Cardiac fibroblast (primary cell): ENCODE measurements at regions not wholly inside any gene's neighbourhood (a gene's known extent, or its start where the extent isn't known, plus 50 kb on each side); places are given as distances from the start of the nearest gene placed in this dataset.
"Not testable (repeated sequence)": the region's sequence is repeated elsewhere in the genome, so short reads cannot be mapped to it uniquely, and the experiment has no call there.

ENCODE experiments used
- DNase-seq, 2 donors: peaks; one replicate each; pipeline versions ENCODE4 v3.0.0 to v3.0.0-alpha.2; 2010; ENCODE audit warnings: low read depth in 2 of 2
- H3K4me3 ChIP-seq, 2 donors: replicated peaks in 1 of 2; 1 replicate in 1 of 2; 2 replicates in 1 of 2; pipeline ENCODE4 v1.5.1; 2011; ENCODE audit warnings: low read depth in 2 of 2, low read length in 2 of 2, mild to moderate bottlenecking in 2 of 2, moderate library complexity in 1 of 2
- TF ChIP-seq, protein P1 (sequence below): IDR thresholded peaks from one replicate; pipeline ENCODE4 v1.5.1; 2011; ENCODE audit warnings: low read depth, mild to moderate bottlenecking, low read length, inconsistent platforms

DNA sequence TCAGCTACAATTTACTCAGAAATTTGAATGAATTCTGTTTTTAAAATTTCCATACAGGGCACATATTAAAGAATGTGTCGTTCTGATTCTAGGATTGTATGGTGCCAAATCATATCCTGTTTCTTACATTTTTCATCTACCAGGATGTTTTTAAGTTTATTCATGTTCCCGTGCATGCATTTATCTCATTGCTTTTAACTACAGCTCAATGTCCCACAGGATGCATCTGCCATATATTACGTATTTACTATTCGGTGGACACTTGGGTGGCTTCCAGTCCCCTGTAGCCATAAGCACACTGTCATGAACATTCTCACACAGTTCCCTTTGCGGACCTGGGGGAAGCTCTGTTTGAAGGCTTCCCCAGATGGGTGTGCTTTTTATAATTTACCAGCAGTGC is 122.3 kb downstream of the CCDC71L start:
- TF ChIP-seq, protein P1, sequence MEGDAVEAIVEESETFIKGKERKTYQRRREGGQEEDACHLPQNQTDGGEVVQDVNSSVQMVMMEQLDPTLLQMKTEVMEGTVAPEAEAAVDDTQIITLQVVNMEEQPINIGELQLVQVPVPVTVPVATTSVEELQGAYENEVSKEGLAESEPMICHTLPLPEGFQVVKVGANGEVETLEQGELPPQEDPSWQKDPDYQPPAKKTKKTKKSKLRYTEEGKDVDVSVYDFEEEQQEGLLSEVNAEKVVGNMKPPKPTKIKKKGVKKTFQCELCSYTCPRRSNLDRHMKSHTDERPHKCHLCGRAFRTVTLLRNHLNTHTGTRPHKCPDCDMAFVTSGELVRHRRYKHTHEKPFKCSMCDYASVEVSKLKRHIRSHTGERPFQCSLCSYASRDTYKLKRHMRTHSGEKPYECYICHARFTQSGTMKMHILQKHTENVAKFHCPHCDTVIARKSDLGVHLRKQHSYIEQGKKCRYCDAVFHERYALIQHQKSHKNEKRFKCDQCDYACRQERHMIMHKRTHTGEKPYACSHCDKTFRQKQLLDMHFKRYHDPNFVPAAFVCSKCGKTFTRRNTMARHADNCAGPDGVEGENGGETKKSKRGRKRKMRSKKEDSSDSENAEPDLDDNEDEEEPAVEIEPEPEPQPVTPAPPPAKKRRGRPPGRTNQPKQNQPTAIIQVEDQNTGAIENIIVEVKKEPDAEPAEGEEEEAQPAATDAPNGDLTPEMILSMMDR: no peak
- DNase-seq: peak; percentile 46 to 84
- no peak overlapping the region for H3K4me3 ChIP-seq

DNA sequence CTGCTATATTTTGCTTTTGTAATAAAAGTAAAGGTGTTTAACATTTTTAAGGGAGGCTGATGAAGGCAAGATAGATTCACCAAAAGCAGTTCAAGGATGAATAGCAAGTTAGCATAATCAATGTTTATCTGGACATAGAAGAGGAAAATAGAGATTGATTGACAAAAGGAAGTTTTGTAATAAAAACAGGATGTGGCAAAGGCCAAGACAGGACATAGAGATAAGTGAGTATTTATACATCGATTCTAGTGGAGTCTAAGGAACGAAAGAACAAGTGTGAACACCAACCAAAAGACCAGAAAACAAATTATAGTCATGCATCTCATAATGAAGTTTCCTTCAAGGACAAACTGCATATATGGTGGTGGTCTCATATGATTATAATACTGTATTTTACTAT is 123.8 kb downstream of the CCDC71L start:
- no peak for DNase-seq
- H3K4me3 ChIP-seq: no peak overlapping the region
- TF ChIP-seq, protein P1: no peak

GRCh38 chr7:106536079-106536478 is 124.9 kb downstream of the CCDC71L start:
- no peak overlapping the region for H3K4me3 ChIP-seq
- TF ChIP-seq, protein P1: no peak

GRCh38 chr7:106535234-106535932 is 125.6 kb downstream of the CCDC71L start:
- peak in 1 of 2 donors; percentile 17 for DNase-seq
- TF ChIP-seq, protein P1: no peak
- no peak overlapping the region for H3K4me3 ChIP-seq

More at GRCh38 chr7:106536079-106536478, 124.9 kb downstream of the CCDC71L start:
- no peak for DNase-seq

GRCh38 chr7:106534271-106534846 is 126.6 kb downstream of the CCDC71L start:
- no peak for DNase-seq
- TF ChIP-seq, protein P1: no peak
- H3K4me3 ChIP-seq: no peak overlapping the region

DNA sequence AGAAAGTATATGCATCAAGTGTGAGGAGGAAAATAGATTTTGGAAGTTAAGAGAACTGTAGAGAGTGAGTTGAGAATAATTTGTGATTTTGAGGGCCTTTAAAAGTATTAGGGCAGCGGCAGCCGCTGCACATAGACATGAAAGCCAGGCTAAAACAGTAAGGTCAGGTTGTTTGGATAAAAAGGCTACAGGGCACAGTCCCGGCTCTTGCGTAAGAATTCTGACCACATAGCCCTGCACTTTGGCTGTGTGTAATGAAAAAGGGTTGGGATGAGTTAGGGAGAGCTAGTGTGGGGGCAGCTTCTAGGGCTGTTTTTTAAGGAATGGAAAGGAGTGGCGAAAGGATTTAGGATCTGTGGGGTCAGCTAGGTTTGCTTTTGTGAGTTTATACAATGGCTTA is 130.8 kb downstream of the CCDC71L start:
- DNase-seq: peak in 1 of 2 donors; percentile 19

GRCh38 chr7:106526617-106527016 is 134.3 kb downstream of the CCDC71L start:
- DNase-seq, H3K4me3 ChIP-seq: not testable (repeated sequence)

More for the DNA sequence above, 130.8 kb downstream of the CCDC71L start:
- not testable (repeated sequence) for H3K4me3 ChIP-seq

- TF ChIP-seq, protein P1: no peak
- DNase-seq: no peak
- H3K4me3 ChIP-seq: no peak overlapping the region
Measured at GRCh38 chr7:106524690-106525059, 136.3 kb downstream of the CCDC71L start.
